Loucy (cell line): ENCODE measurements at regions not wholly inside any gene's neighbourhood (a gene's known extent, or its start where the extent isn't known, plus 50 kb on each side); places are given as distances from the start of the nearest gene placed in this dataset.

Experiments
- EZH2phosphoT487 ChIP-seq: fragments of 200-600 bp; IDR thresholded peaks from 2 replicates; pipeline ENCODE4 v1.6.1; 2018; ENCODE audit warnings: antibody characterized with exemption, mild to moderate bottlenecking, moderate library complexity, borderline replicate concordance
- TF ChIP-seq, protein P1 (sequence below): fragments of 200-600 bp; sonication (generic); conservative IDR thresholded peaks from 2 replicates; pipeline ENCODE4 v1.5.1; 2014; ENCODE audit warnings: mild to moderate bottlenecking, antibody characterized with exemption, low read length

DNA sequence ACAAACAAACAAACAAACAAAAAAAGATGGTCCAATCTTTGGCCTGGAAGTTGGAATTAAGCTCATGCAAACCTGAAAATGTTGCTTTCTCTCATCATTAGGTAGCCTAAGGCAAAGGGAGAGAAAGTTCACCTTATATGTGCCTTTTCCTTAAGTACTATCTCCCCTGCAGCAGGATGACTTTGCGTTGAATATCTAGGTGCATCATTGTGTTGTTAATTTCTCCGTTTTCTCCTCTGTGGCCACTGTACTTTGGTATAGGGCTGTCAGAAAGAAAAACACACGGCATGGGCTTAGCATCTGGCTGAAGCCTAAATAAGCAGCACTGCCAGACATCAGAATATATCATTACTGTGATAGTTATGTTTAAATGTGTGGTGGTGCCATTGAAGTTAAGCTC is 345.5 kb downstream of the BCAT1 start:
- TF ChIP-seq, protein P1, sequence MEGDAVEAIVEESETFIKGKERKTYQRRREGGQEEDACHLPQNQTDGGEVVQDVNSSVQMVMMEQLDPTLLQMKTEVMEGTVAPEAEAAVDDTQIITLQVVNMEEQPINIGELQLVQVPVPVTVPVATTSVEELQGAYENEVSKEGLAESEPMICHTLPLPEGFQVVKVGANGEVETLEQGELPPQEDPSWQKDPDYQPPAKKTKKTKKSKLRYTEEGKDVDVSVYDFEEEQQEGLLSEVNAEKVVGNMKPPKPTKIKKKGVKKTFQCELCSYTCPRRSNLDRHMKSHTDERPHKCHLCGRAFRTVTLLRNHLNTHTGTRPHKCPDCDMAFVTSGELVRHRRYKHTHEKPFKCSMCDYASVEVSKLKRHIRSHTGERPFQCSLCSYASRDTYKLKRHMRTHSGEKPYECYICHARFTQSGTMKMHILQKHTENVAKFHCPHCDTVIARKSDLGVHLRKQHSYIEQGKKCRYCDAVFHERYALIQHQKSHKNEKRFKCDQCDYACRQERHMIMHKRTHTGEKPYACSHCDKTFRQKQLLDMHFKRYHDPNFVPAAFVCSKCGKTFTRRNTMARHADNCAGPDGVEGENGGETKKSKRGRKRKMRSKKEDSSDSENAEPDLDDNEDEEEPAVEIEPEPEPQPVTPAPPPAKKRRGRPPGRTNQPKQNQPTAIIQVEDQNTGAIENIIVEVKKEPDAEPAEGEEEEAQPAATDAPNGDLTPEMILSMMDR = no peak
- TF ChIP-seq EZH2phosphoT487 = no peak
